MM.1S (cell line): ENCODE measurements at regions not wholly inside any gene's neighbourhood (a gene's known extent, or its start where the extent isn't known, plus 50 kb on each side); places are given as distances from the start of the nearest gene placed in this dataset.

ENCODE experiments used
- EZH2 ChIP-seq: fragments of 300-600 bp; sonication (generic); optimal IDR thresholded peaks from 2 replicates; pipeline ENCODE3; 2017; ENCODE audit warnings: low read depth, mild to moderate bottlenecking, antibody characterized with exemption, low read length, mixed read lengths
- EZH2phosphoT487 ChIP-seq: fragments of 300-600 bp; sonication (generic); IDR thresholded peaks from 2 replicates; pipeline ENCODE4 v1.6.1; 2018; ENCODE audit warnings: antibody characterized with exemption, low read length
- TF ChIP-seq, protein P1 (sequence below): fragments of 300-600 bp; sonication (generic); IDR thresholded peaks from 2 replicates; pipeline ENCODE4 v1.5.1; 2016; ENCODE audit warnings: antibody characterized with exemption, low read length, mixed read lengths

DNA sequence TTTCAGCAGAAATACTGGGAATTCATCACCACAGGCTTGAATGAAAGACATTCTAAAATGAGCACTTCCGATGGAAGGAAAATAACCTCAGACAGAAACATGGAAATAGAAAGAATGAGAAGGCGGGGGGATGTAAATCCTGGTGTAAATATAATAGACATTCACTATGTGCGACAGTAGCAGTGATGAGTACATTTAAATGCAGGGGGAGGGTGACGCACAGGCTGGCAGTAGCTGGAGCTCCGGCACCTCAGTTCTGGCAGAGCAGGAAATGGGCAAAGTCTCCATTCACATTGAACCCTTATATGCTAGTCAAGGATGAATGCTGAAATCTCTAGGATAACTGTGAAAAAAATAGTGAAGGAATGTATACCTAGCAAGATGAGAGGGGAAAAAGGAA lies 172.7 kb upstream of the C14orf180 start:
- TF ChIP-seq EZH2 = no peak
- TF ChIP-seq, protein P1, sequence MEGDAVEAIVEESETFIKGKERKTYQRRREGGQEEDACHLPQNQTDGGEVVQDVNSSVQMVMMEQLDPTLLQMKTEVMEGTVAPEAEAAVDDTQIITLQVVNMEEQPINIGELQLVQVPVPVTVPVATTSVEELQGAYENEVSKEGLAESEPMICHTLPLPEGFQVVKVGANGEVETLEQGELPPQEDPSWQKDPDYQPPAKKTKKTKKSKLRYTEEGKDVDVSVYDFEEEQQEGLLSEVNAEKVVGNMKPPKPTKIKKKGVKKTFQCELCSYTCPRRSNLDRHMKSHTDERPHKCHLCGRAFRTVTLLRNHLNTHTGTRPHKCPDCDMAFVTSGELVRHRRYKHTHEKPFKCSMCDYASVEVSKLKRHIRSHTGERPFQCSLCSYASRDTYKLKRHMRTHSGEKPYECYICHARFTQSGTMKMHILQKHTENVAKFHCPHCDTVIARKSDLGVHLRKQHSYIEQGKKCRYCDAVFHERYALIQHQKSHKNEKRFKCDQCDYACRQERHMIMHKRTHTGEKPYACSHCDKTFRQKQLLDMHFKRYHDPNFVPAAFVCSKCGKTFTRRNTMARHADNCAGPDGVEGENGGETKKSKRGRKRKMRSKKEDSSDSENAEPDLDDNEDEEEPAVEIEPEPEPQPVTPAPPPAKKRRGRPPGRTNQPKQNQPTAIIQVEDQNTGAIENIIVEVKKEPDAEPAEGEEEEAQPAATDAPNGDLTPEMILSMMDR = no peak
- TF ChIP-seq EZH2phosphoT487 = no peak
